Embryonic facial prominence (tissue), 1 donor: ENCODE measurements at regions not wholly inside any gene's neighbourhood (a gene's known extent, or its start where the extent isn't known, plus 50 kb on each side); places are given as distances from the start of the nearest gene placed in this dataset.
A peak's percentile ranks its signal among the peaks of the same experiment; 100 is the strongest.

Source experiments
- DNase-seq: peaks from one replicate; pipeline ENCODE4 v3.0.0-alpha.2; 2016; ENCODE audit errors: extremely low spot score

- no peak for DNase-seq
Observed at GRCh38 chr5:158553962-158554336, 545.8 kb downstream of the EBF1 start.

DNA sequence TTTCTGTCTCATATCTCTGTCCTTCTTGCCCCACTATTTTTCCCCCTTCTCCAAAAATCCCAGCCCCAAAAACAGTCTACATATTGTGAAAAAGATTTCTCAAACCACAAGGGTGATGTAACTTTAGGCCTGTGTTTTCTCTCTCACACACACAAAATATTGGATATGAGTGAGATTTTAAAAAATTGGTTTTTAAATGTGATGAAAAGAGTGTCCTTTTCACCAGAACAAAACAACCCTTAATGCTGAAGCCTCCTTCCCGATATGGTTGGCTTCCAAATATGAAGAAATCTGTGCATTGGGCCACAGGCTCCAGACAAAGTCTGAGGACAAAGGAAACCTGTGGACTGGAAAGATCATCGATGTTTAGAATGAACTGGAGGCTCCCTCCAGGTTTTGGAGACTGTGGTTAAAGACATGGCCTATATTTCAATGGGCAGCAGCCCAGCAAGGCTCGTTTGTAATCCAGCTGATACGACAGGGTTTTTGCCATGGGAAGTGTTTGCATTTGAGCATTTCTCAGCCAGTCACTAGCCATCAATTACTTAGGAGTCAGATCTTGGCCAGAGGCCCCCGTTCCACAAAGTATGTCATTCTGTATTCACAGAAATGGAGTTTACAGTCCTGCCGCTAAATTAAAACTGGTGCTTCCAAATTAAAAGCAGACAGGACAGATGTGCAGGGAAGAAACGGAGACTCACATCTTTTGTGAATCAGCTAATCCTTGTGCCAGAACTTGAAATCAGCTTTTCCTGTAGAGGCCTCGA, 546.3 kb downstream of the EBF1 start:
- DNase-seq = peak; percentile 55

DNA sequence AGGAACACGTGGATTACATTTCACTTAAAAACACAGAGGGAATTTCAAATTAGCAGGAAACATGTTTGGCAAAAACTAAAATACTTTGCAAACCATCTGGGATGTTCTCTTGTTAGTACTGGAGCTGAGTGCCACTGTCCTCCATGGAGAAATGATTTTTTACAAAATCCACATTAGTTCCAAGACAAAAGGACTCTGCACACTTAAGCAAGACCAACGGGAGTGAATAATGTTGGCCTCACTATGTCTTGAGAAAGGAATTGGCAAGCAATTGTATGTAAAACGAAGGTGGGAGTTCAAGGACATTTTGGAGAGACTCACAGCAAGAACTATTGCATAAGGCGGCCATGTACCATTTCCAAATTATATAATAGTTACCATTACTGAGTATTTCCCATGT, 547.5 kb downstream of the EBF1 start:
- no peak for DNase-seq

- DNase-seq = no peak
Observed at GRCh38 chr5:158549311-158549710, 550.4 kb downstream of the EBF1 start.

DNA sequence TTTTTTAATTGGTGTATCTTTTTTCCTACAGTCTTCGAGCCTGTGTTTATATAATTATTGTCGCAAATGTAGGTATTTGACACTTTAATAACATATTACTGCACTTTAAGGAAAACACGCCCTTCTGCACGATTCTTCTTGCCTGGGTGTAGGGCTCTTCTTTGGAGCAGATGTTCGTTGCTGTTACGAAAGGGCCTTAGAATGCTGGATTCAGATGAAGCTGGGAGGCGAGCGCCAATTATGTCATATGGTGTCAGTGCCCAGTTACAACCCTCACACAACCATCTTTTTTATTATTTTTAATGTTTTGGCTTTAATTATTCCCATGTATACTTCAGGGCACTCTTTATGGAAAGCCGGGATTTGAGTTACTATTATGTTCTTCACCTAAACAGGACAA, 553.0 kb downstream of the EBF1 start:
- DNase-seq = no peak

- DNase-seq = no peak
Observed at GRCh38 chr5:158545949-158546530, 553.7 kb downstream of the EBF1 start.

DNA sequence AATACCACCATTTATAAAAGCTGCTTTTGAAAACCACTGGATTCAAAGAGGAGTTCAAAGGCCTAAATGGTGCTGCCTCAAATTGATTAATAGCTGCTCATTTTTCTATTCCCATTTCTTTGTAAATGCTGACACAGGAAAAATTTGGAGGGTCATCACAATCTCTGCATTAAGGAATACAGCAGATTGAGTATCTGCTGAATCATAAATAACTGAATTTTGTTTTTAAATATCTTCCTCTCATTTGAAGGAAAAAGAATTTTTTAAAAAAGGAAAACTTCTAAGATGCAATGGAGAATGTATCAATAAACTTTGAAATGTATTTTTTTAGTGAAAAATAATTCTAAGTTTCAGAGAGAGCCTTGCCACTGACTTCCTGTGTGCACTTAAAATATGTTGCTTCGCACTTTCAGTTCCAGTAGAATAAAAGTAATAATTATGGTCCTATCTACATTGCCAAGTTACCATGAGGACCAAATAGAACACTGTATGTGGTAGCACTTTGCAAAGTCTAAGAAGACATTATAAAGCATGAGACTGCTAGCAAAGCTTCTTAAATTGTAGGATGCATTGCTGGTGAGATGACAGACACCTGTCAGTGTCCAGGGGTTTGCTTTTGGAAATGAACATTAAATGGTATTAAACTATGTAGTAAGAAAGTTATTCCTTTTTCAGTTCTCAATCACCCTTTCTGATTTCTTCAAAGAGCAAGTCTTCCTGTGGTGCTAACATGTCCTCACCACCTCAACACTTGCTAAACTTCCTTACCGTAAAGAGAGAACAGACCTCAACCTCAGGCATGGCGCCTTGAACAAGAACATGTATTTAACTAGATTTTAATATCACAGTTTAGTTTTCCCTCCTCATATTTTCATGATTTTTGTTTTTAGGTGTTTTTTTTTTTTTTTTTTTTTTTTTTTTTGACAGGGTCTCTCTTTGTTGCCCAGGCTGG, 555.1 kb downstream of the EBF1 start:
- no peak for DNase-seq

DNA sequence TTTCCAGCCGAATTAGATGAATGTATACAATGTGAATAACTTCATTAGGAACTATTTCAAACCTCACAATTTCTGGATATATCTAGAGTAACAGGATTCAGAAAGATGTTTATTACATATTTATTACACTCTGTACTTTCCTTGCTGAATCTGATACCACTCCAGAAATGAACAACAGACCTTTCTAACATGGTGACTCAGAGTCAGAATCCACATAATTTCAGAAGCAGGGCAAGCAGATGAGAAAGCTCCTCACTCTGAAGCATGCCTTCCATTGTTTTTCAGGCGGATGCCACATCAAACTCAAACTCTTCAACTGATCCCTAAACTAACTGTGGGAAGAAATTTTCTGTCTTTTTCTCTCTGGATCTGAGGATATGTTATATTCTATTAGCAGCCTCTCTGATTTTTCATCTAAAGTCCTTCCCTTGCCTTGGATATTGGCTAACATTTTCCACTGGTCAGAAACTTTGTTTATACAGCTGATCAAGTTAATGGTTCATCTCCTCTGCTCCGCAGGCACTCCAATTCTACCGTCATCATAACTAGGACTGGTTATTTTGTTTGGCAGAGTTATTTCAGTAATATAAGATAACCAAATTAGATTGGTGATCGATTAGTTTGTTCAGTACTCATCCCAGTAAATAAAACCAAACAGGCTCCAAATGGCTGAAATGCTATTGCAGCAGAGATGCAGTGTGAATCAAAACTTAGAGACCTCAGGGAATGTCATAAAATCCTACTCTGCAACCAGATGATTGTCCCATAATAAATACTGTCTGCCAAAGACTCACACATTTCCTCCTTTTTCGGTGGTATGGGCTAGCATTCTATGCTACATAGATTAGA, 556.0 kb downstream of the EBF1 start:
- no peak for DNase-seq

- no peak for DNase-seq
Observed at GRCh38 chr5:158541536-158542297, 558.0 kb downstream of the EBF1 start.

DNA sequence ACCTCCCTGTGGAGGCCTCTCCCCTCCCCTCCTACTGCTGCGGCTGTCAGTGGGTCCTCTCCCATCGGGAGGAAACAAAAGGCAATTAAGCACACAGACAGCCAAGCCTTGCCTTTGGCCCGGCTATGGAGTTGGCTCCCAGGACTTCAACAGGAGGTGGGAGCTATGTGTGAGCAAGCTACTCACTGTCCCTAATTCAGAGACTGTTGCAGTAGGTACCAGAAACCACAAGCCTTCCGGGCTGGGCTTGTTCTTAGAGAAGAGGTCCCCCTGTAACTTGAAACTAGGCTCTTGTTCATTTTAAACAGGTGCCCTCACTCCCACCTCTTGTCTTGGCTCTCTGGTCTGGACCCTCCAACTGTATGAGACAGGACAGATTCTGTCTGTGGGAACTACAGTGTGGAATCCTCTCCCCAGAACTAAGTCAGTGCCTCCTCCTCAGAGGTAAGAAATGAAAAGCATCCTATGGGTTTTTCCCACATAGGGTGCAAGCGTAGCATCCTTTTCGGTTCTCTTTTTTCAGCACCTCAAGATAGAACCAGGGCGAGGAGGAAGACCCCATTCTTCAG, 561.1 kb downstream of the EBF1 start:
- DNase-seq = no peak

DNA sequence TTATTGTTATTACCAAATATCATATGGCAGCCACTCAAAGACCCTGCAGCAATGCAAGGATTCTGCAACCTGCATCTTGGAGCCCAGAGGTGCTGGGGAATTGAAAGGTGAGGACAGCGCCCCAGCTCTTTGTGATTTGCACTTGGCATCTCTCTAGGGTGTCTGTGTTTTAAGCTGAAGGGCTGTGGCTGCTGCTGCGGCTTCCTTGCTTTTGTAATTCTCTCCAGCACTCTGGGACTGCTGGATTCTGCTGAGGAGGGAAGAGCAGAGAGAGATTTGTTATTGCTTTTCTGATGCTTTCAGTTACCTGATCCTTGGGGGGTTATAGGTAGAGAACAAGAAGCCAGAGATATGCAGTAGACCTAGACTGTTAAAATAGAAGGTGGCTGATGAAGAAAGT, 562.4 kb downstream of the EBF1 start:
- DNase-seq = no peak

- DNase-seq = no peak
Observed at GRCh38 chr5:158534203-158534602, 565.5 kb downstream of the EBF1 start.

DNA sequence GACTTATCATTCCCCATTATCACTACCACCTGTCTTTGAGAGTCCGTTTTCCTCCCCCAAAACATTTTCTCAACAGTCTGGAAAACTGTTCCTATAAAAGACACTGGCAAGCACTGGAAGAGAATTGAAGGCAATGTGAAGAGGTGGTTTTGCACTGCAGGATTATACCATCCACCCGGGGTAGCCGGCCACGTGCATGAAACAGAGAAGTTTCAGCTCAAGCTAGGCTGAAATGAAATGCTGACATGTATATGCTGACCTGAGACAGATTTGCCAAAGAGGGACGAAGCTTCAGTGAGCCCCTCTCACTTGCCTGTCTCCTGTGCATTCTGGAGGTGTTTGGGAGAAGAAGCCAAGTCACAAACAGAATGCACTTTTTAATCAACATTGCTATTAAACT, 567.0 kb downstream of the EBF1 start:
- DNase-seq = no peak

DNA sequence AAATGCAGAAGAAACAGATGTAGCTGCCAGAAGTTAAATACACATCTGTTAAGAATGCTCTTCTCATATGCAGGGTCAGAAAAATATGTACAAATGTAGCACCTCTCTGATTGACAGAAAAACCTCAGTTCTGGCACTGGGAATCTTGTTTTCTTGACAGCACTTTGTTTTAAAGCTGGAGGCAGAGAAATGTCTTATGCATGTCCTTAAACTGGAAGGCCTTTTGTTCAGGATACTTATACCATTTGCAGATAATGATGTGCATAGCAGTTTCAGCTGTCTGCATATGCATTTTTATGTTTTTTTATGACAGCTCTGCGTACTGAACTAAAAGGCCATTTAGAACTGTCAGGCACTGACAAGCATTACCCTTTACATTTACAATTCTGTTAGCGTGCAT, 567.9 kb downstream of the EBF1 start:
- no peak for DNase-seq

- DNase-seq = no peak
Observed at GRCh38 chr5:158530115-158530514, 569.6 kb downstream of the EBF1 start.

- no peak for DNase-seq
Observed at GRCh38 chr5:158529454-158529853, 570.3 kb downstream of the EBF1 start.

DNA sequence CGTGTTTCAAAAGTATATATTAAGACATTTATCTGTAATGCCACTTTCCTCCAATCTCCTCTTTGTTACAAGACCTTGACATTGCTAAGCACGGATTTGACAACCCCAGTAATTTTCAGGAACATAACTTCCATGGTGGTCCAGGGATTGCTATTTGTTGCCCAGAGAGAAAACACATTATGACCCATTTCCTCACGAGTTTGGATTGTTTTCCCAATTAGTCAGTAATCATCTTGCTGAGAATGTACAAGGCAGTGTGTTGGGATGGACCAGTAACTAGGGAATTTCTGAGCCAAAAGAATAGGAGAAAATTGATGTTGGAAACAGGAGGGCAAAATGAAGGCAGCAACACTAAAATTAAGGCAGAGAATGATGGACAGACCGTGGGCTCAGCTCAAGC, 574.1 kb downstream of the EBF1 start:
- no peak for DNase-seq

DNA sequence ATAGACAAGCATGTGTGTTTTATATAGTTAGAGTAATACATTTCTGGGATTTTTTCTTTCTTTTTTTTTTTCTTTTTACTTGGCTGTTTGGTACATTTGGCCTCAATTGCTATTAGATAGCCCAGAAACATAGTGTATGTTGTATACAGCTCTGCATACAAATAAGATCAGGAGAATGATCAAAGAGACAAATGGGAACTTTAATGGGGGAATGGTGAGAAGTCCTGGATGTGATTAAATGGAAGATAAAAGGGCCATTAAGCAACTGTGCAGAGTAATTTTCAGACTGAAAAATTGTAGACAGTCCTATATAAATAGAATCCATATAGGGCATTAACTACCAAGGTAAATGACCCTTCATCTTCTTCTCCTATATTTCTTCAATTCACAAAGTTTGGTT, 575.6 kb downstream of the EBF1 start:
- DNase-seq = no peak

DNA sequence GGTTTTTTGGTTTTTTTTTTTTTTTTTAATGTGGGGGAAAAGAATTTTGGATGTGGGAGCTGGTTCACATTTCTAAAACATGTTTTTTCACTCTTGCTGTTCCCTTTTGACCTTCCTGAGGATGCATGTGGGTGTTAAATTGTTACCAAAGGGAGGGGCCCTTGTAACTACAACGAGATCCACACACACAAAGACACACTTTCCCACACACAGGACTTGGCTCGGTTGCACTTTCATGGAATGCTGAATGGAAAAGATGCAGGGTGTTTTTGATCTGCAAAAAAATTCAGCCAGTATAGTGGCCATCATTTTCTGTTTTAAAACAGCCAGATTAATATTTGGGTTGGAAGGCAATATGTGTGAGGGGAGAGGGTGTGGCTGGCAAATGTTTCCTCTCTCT, 576.9 kb downstream of the EBF1 start:
- peak; percentile 49 for DNase-seq

DNA sequence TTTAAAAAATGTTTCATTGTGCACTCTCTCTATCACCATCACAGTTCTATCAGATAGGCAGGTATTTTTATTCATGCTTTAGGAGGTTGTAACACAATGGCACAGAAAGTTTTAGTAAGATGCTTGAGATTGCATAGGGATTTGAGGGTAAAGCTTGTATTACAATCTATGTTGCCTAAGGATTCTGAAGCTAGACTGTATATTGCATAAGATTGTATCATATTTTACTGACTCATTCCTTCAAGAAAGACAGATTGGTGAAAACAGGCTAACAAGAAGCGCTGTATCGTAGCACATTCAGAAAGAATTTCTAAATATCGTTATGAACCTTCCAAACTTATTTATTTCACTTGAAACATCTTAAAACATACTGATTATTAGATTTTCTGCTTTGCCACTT, 577.7 kb downstream of the EBF1 start:
- no peak for DNase-seq
